GM12872 (cell line): ENCODE measurements at regions not wholly inside any gene's neighbourhood (a gene's known extent, or its start where the extent isn't known, plus 50 kb on each side); places are given as distances from the start of the nearest gene placed in this dataset.

Experiments used
- TF ChIP-seq, protein P1 (sequence below): IDR thresholded peaks from 3 replicates; pipeline ENCODE4 v1.5.1; 2011; ENCODE audit warnings: low read depth, mild to moderate bottlenecking, low read length, moderate library complexity; ENCODE audit not compliant: insufficient read depth

- TF ChIP-seq, protein P1, sequence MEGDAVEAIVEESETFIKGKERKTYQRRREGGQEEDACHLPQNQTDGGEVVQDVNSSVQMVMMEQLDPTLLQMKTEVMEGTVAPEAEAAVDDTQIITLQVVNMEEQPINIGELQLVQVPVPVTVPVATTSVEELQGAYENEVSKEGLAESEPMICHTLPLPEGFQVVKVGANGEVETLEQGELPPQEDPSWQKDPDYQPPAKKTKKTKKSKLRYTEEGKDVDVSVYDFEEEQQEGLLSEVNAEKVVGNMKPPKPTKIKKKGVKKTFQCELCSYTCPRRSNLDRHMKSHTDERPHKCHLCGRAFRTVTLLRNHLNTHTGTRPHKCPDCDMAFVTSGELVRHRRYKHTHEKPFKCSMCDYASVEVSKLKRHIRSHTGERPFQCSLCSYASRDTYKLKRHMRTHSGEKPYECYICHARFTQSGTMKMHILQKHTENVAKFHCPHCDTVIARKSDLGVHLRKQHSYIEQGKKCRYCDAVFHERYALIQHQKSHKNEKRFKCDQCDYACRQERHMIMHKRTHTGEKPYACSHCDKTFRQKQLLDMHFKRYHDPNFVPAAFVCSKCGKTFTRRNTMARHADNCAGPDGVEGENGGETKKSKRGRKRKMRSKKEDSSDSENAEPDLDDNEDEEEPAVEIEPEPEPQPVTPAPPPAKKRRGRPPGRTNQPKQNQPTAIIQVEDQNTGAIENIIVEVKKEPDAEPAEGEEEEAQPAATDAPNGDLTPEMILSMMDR = no peak
Measured at GRCh38 chr3:159488602-159489001, 500.0 kb upstream of the IL12A start.

GRCh38 chr3:159497361-159497760 lies 491.3 kb upstream of the IL12A start:
- TF ChIP-seq, protein P1 = no peak

DNA sequence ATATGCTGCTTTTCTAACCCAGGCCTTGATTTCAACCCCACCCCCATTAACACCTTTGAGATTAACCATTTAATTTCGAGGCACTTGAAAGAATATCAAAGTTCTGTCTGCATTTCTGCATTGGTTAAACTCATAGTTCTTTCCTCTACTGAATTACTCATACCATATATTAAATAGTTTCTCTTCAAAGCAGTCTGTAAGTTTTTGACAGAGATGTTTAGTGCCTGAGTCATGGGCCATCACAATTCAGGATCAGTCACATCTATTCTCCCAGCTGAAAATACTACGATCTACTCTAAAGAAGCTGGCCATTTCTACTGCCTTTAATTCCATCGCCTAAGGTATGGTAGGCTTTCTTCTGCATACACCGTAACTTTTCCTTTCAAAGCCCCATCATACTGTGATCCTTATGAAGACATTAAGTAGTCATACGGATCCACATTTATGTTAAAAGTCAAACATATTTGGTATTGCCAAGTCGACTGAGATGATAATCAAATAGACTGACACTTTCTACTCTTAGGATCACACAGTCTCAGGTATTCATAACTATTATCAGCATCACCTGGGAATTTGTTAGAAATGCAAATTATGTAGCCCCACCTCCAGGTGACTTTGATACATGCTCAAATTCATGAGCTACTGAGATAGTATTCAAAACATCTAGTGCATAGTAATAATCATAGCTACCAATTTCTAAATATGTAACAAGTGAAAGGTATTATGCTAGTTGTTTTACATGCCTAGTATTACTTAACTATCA lies 489.4 kb upstream of the IL12A start:
- TF ChIP-seq, protein P1 = no peak

- TF ChIP-seq, protein P1 = no peak
Measured at GRCh38 chr3:159501029-159501428, 487.6 kb upstream of the IL12A start.

DNA sequence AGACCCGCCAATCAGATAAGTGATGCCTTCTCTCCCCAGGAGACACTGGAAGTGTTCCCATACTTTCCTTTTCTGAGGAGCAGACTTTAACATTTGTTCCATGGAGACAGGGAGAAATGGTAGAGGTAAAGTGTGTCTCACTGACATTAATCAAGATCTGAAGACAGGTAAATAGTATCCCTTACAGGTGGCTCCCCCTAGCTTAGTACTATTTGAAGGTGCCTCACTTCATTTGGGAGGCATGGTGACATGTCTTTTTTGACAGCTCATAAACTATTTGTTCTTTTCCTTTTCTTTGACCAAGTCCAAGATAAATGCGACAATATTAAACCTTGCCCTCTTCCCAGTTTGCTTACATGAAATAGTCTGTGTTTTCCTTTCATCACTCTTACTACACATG lies 485.6 kb upstream of the IL12A start:
- TF ChIP-seq, protein P1 = no peak

- TF ChIP-seq, protein P1 = no peak
Measured at GRCh38 chr3:159513444-159513843, 475.2 kb upstream of the IL12A start.

- TF ChIP-seq, protein P1 = no peak
Measured at GRCh38 chr3:159513867-159514380, 474.7 kb upstream of the IL12A start.
